ENCODE measurements at regions not wholly inside any gene's neighbourhood (a gene's known extent, or its start where the extent isn't known, plus 50 kb on each side); places are given as distances from the start of the nearest gene placed in this dataset.

GRCh38 chr2:15072836-15073235 lies 440.3 kb downstream of the LRATD1 start:
- H3K27ac Mint-ChIP-seq = no peak overlapping the region
- no peaks in the 10 kb centered on the region for H3K36me3 Mint-ChIP-seq
- DNase-seq = no peak
- H3K4me1 Mint-ChIP-seq = no peaks in the 10 kb centered on the region
- no peaks in the 10 kb centered on the region for H3K27me3 Mint-ChIP-seq
- no peak overlapping the region for H3K4me3 Mint-ChIP-seq
- H3K9me3 Mint-ChIP-seq = peaks cover 0 to under 1% (median 0%) of the 10 kb centered on the region in 7 donors
- ATAC-seq (ENCODE audit: low read depth in 2 of 2) = no peak

- Mint-ChIP-seq H3K27ac (no peak overlapping the region), H3K27me3 (no peaks in the 10 kb centered on the region), H3K4me1 (no peaks in the 10 kb centered on the region), H3K36me3 (no peaks in the 10 kb centered on the region), H3K9me3 (peaks cover 0 to 3% (median 0%) of the 10 kb centered on the region in 7 donors), H3K4me3 (no peak overlapping the region)
- no peak for DNase-seq
- no peak for ATAC-seq (ENCODE audit: low read depth in 2 of 2)
Measured at GRCh38 chr2:15073664-15074063, 441.1 kb downstream of the LRATD1 start.

DNA sequence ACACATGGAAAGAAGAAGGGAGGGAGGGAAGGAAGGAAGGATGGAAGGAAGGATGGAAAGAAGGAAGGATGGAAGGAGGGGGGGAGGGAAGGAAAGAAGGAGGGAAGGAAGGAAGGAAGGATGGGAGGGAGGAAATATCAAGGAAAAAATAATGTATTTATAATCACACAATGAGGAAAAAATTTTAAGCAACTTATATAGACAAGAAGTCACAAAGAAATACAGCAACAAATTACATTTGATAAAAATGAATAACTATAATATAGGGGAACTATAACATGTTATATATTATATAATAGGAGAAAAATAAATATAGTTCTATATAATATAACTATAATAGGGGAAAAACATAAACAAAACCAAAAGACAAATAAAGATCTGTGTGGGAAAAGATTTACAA lies 441.8 kb downstream of the LRATD1 start:
- Mint-ChIP-seq H3K4me3 (no peak overlapping the region), H3K27ac (no peak overlapping the region), H3K4me1 (no peaks in the 10 kb centered on the region), H3K9me3 (peaks cover 0 to 3% (median 0%) of the 10 kb centered on the region in 7 donors), H3K27me3 (no peaks in the 10 kb centered on the region), H3K36me3 (no peaks in the 10 kb centered on the region)
- no peak for ATAC-seq (ENCODE audit: low read depth in 2 of 2)
- DNase-seq = no peak

DNA sequence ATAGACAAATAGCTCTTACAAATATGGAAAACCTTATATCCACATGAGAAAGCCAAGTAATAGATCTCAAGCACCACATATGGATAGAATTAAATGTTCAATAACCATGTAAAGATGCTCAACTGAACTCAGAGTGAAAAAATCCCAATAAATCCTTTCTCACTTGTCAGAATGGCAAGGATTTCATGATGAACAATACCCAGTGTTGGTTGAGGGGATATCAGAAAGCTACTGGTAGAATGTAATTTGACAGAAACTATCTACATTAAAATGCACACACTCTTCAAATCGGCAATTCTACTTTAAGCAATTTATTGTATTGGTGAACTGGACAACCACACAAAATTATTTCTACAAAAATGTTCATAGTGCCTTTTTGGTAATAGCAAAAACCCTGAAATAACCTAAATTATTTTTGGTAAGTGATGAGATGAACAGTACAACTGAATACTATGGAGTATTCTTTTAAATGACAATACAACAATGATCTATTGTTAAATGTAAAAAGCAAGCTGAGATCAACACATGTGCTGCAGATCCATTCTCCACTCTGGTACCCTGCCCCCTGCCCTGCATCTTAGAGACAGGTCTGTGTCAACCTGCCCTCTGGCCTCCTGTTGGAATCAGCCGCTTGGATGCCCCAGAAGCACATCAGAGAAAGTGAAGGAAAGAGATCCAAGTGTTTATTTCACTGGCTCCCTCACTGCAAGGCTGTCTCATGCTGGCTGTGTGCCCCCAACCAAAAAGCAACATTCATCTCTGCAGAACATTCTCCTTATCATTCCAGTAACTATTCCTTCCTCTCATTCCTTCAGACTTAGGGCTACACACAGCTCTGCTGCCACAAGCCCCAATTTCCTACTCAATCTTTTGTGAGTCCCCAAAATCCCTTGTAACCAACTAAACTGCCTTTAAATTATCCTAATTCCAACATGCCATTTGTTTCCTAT lies 442.5 kb downstream of the LRATD1 start:
- Mint-ChIP-seq H3K4me1 (no peaks in the 10 kb centered on the region), H3K27me3 (no peaks in the 10 kb centered on the region), H3K9me3 (peaks cover 0 to 3% (median 0%) of the 10 kb centered on the region in 7 donors), H3K27ac (no peak overlapping the region), H3K36me3 (no peaks in the 10 kb centered on the region), H3K4me3 (no peak overlapping the region)
- no peak for ATAC-seq (ENCODE audit: low read depth in 2 of 2)
- DNase-seq = no peak

- Mint-ChIP-seq H3K36me3 (no peaks in the 10 kb centered on the region), H3K4me3 (no peak overlapping the region), H3K27me3 (no peaks in the 10 kb centered on the region)
Measured at GRCh38 chr2:15076668-15077067, 444.2 kb downstream of the LRATD1 start.

GRCh38 chr2:15081356-15081755 lies 448.8 kb downstream of the LRATD1 start:
- Mint-ChIP-seq H3K9me3 (peaks cover 0 to 3% (median 0%) of the 10 kb centered on the region in 7 donors), H3K27ac (no peak overlapping the region), H3K36me3 (no peaks in the 10 kb centered on the region), H3K27me3 (no peaks in the 10 kb centered on the region), H3K4me3 (no peak overlapping the region), H3K4me1 (no peaks in the 10 kb centered on the region)
- ATAC-seq (ENCODE audit: low read depth in 2 of 2) (no peak), DNase-seq (no peak)

More at GRCh38 chr2:15076668-15077067, 444.2 kb downstream of the LRATD1 start:
- H3K9me3 Mint-ChIP-seq = peaks cover 0 to 3% (median 0%) of the 10 kb centered on the region in 7 donors
- no peak for DNase-seq
- H3K4me1 Mint-ChIP-seq = no peaks in the 10 kb centered on the region
- ATAC-seq (ENCODE audit: low read depth in 2 of 2) = no peak
- no peak overlapping the region for H3K27ac Mint-ChIP-seq

GRCh38 chr2:15082105-15083058 lies 449.9 kb downstream of the LRATD1 start:
- Mint-ChIP-seq H3K27me3 (no peaks in the 10 kb centered on the region), H3K4me3 (no peak overlapping the region), H3K4me1 (no peaks in the 10 kb centered on the region), H3K9me3 (peaks cover 0 to 5% (median 3%) of the 10 kb centered on the region in 7 donors), H3K27ac (peak overlapping the region in 1 of 6 donors; percentile 34), H3K36me3 (no peaks in the 10 kb centered on the region)
- DNase-seq (no peak), ATAC-seq (ENCODE audit: low read depth in 2 of 2) (no peak)

DNA sequence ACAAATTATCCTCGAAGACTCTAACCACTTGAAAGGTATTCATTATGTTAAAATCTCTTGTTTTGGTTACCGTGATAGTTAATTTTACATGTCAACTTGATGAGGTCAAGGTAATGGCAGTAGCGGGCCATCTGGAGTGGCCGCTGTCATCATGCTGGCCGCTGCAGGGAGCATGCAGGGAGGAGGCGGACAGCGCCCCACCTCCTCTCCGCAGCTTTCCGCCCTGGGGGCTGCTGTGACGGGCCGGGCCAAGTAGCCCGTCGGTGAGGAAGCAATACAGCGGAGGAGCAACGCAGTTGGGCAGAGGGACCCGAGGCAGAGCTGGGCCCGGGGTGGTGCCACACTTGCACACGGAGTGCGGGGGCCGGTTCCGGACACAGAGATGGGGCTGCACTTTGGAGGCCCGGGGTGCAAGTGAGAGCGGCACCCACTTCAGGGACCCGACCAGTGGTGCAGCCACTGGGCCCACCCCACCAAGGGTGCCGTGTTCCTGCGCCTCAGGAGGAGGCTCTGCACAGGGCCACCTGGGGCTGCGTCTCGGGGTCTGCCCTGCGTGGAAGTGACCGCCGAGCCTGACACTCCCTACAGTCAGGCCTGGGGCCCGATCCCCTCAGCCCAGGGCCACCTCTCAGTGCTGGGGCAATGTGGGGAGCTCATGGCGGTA lies 452.4 kb downstream of the LRATD1 start:
- no peak for ATAC-seq (ENCODE audit: low read depth in 2 of 2)
- Mint-ChIP-seq H3K27ac (no peak overlapping the region), H3K4me1 (no peaks in the 10 kb centered on the region), H3K36me3 (no peaks in the 10 kb centered on the region), H3K4me3 (no peak overlapping the region), H3K27me3 (peaks cover 0 to 4% (median 0%) of the 10 kb centered on the region in 3 donors), H3K9me3 (peaks cover 0 to 8% (median 0%) of the 10 kb centered on the region in 7 donors)
- no peak for DNase-seq

DNA sequence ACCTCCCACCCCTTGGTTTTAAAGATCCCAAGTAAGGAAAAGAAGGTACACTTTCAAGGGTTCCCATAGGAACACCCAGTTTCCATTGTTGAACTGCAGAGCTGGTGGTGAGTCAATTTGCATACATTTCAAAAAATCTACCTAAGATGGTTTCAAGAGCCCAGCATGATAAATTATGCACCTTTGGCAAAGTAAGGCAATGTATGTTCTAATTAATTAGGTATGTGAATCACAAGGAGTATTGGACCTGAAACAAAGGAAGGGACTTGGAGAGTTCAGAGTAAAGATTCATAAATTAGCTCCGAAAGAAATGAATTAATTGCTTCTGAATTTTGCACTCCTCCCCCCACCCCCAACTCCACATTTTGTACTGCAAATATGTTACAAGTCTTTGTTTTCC lies 459.7 kb downstream of the LRATD1 start:
- no peak for ATAC-seq (ENCODE audit: low read depth in 2 of 2)
- no peak overlapping the region for H3K27ac Mint-ChIP-seq
- no peaks in the 10 kb centered on the region for H3K4me1 Mint-ChIP-seq
- H3K4me3 Mint-ChIP-seq = no peak overlapping the region
- peaks cover 0 to 10% (median 0%) of the 10 kb centered on the region in 3 donors for H3K27me3 Mint-ChIP-seq
- H3K36me3 Mint-ChIP-seq = no peaks in the 10 kb centered on the region
- DNase-seq = no peak
- peaks cover 0 to 4% (median 2%) of the 10 kb centered on the region in 7 donors for H3K9me3 Mint-ChIP-seq

DNA sequence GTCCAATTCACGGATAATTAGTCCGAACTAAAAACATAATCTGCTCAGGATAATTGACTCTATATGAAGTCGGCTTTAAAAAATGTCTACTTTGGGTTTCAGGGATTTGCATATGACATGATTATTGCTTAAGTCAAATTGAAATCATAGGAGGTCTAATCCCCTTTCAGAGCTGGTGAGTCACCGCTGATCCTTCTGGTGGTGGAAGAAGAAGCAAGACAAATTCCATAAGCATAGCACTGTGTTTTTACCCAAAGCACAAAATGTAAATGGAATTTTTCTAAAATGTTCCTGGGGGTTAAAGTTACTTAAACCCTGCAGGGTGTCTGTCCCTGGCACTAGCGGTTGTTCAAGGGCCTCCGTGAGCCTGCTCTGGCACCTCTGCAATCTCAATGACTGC lies 460.2 kb downstream of the LRATD1 start:
- ATAC-seq (ENCODE audit: low read depth in 2 of 2) = no peak
- no peaks in the 10 kb centered on the region for H3K36me3 Mint-ChIP-seq
- H3K4me3 Mint-ChIP-seq = no peak overlapping the region
- peaks cover 0 to 10% (median 0%) of the 10 kb centered on the region in 3 donors for H3K27me3 Mint-ChIP-seq
- H3K4me1 Mint-ChIP-seq = no peaks in the 10 kb centered on the region
- peaks cover 0 to 4% (median 0%) of the 10 kb centered on the region in 7 donors for H3K9me3 Mint-ChIP-seq
- H3K27ac Mint-ChIP-seq = no peak overlapping the region
- DNase-seq = no peak

DNA sequence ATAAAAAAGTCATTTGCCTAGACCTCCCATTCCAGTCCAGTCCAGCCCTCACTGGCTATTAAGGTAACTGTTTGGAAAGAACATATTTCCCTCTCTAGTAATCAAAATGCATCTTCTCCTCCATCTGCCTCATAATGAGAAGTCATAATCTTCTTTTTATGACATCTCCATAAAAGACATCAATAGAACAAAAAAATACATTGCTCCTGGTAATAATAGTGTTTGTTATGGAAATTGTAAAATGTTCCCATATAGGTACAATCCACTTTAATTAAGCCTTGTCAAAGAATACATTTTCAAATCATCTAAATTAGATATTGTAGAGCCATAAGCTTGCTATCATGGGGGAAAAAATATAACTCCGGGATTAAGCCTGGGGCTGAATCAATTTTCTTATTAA lies 461.6 kb downstream of the LRATD1 start:
- Mint-ChIP-seq H3K4me1 (no peaks in the 10 kb centered on the region), H3K27me3 (peaks cover 0 to 6% (median 0%) of the 10 kb centered on the region in 3 donors), H3K4me3 (no peak overlapping the region), H3K9me3 (peaks cover 0 to 4% (median 0%) of the 10 kb centered on the region in 7 donors), H3K36me3 (no peaks in the 10 kb centered on the region), H3K27ac (no peak overlapping the region)
- no peak for DNase-seq
- ATAC-seq (ENCODE audit: low read depth in 2 of 2) = no peak

DNA sequence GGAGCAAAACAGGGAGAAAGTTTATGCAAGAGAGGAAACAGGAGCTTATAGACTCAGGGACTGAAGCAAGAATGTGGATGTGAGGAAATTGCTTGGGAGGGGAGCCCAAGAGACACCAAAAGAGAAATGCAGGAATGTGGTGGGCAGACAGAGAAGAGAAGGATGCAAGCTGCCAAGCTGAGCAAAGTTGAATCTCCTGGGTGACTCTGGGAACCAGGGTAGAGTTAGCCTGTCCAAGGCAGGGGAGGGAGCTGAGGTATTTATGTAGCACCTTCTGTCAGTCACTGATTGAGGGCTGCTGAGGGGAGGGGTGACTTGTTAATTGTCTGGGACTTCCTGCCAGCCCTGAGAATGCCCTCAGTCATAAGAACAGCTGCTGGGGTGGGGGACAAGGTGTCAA lies 464.3 kb downstream of the NBAS start:
- Mint-ChIP-seq H3K36me3 (no peaks in the 10 kb centered on the region), H3K27ac (peak overlapping the region in 2 of 6 donors; percentile 6 to 26), H3K9me3 (peaks cover 0 to 4% (median 0%) of the 10 kb centered on the region in 7 donors), H3K4me1 (no peaks in the 10 kb centered on the region), H3K4me3 (no peak overlapping the region), H3K27me3 (peaks cover 0 to 6% (median 1%) of the 10 kb centered on the region in 3 donors)
- ATAC-seq (ENCODE audit: low read depth in 2 of 2) (no peak), DNase-seq (no peak)

- Mint-ChIP-seq H3K4me3 (no peak overlapping the region), H3K27ac (no peak overlapping the region), H3K9me3 (peaks cover 11 to 44% (median 17%) of the 10 kb centered on the region in 7 donors), H3K4me1 (no peaks in the 10 kb centered on the region), H3K27me3 (peaks cover 0 to 5% (median 5%) of the 10 kb centered on the region in 3 donors), H3K36me3 (peaks cover 6 to 8% of the 10 kb centered on the region in 2 donors)
- DNase-seq = no peak
- ATAC-seq (ENCODE audit: low read depth in 2 of 2) = no peak
Measured at GRCh38 chr2:15107137-15107536, 454.0 kb downstream of the NBAS start.
